IPS-18c (cell line): ENCODE measurements at regions not wholly inside any gene's neighbourhood (a gene's known extent, or its start where the extent isn't known, plus 50 kb on each side); places are given as distances from the start of the nearest gene placed in this dataset.

ENCODE experiments used
- H3K4me3 ChIP-seq: 2 replicates; pipeline ENCODE4 v1.7.0; 2013; ENCODE audit warnings: low read depth, mild to moderate bottlenecking, low read length, moderate library complexity; ENCODE audit not compliant: insufficient read depth
- H3K9me3 ChIP-seq: one replicate; pipeline ENCODE4 v1.6.1; 2013; ENCODE audit warnings: mild to moderate bottlenecking, low read length, moderate library complexity; ENCODE audit not compliant: control insufficient read depth, insufficient read depth

DNA sequence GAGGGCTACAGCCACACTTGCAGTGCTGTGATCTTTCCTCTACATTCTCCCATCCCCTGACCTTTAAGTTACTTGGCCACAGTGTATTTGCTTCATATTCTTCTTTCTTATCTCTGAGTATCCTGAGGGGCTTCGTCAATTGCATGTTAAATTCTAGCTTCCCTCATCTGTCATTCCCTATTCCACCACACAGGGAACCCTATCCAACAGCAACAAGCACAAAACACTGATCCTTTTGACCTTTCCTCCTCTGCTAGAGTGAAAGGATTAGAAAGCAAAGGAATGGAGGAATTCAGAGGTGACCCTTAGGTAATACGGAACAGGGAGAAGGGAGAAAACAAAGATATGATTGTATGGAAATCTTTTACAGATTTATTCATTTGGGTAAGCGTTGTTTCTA lies 1061.7 kb upstream of the TENM4 start:
- H3K4me3 ChIP-seq = no peak overlapping the region
- H3K9me3 ChIP-seq = no peaks in the 10 kb centered on the region

DNA sequence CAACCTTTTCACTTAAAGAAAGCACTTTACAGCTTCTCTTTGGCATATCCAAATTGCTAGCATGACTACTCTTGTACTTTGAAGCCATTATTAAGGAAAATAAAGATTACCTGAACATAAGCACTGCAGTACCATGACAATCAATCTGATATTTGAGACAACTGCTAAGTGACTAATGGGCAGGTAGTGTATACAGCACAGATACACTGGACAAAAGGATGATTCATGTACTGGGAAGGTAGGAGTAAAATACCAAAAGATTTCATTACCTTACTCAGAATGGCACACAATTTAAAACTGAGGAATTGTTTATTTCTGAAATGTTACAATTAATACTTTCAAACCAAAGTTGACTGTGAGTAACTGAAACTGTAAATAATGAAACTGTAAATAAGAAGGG lies 1054.3 kb upstream of the TENM4 start:
- Histone ChIP-seq H3K9me3 (no peaks in the 10 kb centered on the region), H3K4me3 (no peak overlapping the region)

DNA sequence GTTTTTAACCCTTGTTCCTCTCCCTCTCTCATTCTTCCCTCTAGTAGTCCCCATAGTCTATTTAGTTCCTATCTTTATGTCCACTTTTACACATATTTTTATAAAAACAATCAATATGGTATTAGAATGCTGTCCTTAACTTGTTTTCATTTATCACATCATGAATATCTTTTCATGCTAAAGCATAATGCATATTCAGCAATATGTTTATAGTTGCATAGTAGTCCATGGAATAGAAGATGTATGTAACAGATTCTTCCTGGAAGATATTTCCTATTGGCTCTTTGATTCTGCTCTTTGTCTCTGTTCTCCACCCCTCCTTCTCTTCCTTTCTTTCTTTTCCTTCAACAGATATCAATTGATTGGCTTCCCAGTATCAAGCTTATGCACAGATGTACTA lies 1047.1 kb upstream of the TENM4 start:
- Histone ChIP-seq H3K9me3 (no peaks in the 10 kb centered on the region), H3K4me3 (no peak overlapping the region)

DNA sequence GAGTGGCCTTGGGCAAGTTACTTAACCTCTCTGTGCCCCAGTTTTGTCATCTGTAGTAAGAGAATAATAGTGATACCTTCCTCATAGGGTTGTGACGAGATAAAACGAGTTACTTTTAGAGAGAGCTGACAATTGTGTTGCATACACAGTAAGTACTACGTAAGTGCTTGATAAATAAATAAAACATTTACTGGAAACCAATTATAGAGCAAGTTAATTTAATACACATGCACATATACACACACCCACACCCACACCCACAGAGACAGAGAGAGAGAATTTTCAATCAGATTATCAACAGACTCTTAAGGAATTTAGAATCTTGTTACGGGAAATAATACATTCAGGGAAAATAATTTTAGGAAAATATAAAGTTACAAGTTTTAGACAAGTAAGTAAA lies 1045.8 kb upstream of the TENM4 start:
- H3K4me3 ChIP-seq = no peak overlapping the region
- no peaks in the 10 kb centered on the region for H3K9me3 ChIP-seq

DNA sequence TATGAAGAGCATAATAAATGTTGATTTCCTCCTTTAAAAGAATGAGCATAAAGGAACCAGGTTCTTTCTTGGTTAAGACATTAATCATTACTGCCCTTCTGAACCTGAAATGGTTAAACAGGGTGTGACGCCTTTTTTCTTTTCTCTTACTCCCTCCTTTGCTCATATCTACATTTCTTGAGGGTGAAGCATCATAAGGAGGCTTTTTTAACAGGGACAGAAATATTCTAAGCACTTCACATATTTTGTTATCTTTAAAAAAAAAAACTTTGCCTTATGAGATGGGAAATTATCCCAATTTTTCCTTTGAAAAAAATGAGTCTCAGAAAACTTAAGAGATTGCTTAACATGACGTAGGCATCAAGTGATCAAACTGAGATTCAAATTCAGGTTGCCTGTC lies 1036.3 kb upstream of the TENM4 start:
- Histone ChIP-seq H3K4me3 (no peak overlapping the region), H3K9me3 (no peaks in the 10 kb centered on the region)

DNA sequence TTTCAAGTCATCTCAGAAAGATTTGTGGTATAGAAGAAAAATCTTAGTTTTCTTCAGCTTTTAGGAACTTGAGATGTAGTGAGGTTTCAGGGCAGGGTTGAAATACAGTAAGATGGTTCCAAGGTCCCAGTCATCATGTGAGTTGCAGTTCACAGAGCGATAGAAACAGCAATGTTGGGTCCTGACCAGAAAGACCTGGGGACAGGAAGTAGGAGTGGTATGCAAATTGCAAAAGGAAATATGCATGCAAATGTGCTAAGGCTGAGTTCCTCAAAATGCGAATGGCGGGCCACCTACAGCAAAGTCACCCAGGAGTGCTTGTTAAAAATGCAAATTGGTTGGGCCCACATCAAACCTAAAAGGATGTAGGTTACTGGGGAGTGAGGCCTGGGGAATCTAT lies 1032.7 kb upstream of the TENM4 start:
- Histone ChIP-seq H3K9me3 (no peaks in the 10 kb centered on the region), H3K4me3 (no peak overlapping the region)

DNA sequence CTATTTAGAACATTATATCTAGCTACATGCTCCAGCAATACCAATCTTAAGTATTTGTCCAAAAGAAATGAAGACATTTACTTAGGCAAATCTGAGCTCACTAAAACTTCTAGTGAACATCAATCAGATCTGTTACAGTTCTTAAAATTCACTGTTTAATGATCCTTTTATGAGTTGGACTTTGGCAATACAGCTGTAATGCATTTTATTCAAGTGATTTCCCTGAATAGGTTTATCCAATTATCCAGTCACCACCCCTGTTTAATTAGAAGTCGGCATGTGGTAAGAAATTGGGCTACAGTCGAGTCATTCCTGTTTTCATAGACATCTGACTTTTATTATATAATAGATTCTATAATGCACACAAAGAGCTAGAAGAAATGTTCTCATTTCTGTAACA lies 1029.0 kb upstream of the TENM4 start:
- H3K9me3 ChIP-seq = no peaks in the 10 kb centered on the region
- no peak overlapping the region for H3K4me3 ChIP-seq

DNA sequence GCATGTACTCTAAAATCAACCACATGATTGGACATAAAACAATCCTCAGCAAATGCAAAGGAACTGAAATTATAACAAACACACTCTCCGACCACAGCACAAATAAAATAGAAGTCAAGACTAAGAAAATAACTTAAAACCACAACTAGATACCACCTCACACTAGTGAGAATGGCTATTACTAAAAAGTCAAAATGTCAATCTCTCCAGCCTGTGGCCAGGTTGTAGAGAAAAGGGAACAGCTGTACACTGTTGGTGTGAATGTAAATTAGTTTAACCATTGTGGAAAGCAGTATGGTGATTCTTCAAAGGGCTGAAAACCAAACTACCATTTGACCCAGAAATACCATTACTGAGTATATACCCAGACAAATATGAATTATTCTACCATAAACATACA lies 1025.7 kb upstream of the TENM4 start:
- H3K9me3 ChIP-seq = no peaks in the 10 kb centered on the region
- H3K4me3 ChIP-seq = no peak overlapping the region

DNA sequence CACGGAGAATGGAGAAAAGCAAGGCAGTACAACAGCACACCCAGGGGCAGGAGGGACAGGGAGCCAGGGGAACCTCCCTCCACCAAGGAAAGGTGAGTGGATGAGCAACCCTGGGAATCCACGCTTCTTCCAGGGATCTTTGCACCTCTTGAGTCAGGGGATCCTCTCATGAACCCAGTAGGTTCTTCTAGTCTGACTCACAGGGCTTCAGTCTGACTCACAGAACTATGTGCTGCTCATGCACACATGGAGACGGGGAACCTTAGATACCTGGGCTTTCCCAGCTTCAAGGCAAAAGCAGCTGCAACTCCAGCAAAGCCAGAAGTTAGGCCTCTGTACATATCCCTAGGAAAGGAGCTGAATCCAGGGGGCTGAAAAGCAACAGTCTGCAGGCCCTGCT lies 1021.4 kb upstream of the TENM4 start:
- Histone ChIP-seq H3K9me3 (no peaks in the 10 kb centered on the region), H3K4me3 (no peak overlapping the region)

DNA sequence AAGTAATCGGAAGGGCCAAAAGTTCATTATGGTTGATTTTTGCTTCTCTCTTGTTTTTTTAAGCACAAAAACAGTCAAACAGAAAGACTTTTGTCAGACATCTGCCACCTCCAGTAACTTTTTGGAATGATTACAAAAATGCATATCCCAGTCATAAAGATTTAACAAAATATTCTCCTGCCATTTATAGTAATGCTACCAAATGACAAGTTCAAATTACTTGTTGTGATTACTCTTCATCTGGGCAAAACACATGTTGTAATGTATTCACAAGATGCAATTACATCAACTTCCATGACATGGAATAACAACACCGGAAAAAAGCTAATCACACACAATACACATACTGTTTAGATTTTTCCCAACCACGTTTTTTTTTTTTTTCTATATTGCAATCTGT lies 1017.5 kb upstream of the TENM4 start:
- no peaks in the 10 kb centered on the region for H3K9me3 ChIP-seq
- no peak overlapping the region for H3K4me3 ChIP-seq

DNA sequence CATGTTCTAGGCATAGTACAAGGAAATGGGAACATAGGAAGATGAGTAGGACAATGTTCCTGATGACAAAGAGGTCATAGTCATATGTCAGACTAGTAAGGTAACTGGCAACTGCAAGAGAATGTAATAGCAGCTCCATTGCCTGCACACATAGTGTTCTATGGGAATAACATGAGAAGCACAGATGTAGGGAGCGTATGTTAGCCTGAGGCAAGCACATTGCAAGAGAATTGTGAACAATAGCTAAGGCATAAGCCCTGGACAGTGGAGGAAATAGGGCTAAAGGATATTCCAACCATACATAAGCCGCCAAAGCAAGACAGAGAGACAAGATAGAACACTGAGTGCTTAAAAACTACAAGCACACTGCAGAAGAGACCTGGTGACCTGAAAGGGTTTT lies 1017.0 kb upstream of the TENM4 start:
- Histone ChIP-seq H3K9me3 (no peaks in the 10 kb centered on the region), H3K4me3 (no peak overlapping the region)

DNA sequence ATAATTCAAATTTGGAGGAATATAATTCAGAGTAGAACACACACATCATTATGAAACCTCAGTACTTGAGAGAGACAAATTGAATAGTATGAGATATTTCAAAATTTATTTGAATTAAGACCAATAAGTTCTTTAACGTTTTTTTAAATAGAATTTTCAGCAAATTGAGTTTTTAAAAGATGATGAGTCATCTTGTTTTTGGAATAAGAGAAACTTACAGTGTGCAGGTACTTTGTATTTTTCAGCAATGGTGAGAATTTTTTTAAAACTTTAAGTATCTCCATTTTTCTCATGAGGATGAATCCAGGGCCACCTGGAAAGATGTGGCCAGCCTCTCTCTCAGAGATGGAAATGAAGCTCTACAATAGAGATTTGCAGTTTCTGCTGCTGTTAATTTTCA lies 1015.0 kb upstream of the TENM4 start:
- H3K9me3 ChIP-seq = no peaks in the 10 kb centered on the region
- H3K4me3 ChIP-seq = no peak overlapping the region

DNA sequence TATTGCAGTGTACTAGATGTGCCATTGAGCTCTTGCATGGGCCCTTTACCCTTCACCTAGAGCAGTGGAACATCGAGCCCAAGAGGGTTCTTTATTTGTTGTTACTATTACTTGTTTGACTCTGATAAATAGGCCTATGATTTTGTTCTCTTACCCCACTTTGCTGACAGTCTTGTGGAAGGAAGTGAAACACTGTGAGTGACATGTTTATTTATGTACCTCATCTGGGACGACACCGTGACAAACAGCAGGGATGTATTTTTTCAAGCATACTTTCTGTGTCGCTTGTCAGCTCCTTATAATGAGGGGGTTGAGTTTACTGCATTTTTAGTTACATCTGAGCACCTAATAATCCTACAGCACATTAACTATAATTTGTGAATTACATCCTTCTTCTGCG lies 1010.3 kb upstream of the TENM4 start:
- no peaks in the 10 kb centered on the region for H3K9me3 ChIP-seq
- H3K4me3 ChIP-seq = no peak overlapping the region

DNA sequence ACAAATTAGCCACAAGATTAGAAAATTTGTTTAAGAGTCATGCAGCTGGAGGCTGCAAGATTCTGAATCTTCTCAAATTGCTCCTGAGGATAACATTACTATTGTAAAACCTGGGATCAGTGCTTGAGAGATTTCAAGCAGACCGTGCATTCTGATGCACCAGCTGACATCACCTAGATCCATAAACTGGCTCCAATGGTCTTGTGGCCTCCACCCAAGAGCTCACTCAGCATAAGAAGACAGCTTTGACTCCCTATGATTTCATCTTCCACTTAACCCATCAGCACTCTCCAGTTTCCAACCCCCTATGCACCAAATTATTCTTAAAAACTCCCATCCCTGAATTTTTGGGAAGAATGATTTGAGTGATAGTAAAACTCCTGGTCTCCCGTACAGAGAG lies 1007.9 kb upstream of the TENM4 start:
- H3K9me3 ChIP-seq = no peaks in the 10 kb centered on the region
- H3K4me3 ChIP-seq = no peak overlapping the region

DNA sequence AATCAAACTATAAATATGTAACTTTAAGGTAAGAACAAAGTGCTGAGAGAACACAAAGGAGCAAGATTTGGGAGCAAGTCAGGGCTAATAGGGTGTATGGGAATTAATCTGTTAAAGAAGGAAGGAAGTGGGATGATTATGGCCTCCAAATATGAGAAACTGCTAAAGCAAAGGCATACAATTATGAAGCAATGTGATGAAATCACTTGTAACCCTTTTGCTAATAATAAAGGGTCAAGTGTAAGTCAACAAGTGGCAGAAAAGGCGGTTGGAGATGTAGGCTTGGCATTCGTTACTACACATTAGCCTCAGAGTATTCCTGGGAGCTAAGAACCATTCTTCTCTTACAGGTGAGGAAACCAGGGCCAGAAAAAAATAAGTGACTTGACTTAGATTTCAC lies 1002.3 kb upstream of the TENM4 start:
- Histone ChIP-seq H3K9me3 (no peaks in the 10 kb centered on the region), H3K4me3 (no peak overlapping the region)

DNA sequence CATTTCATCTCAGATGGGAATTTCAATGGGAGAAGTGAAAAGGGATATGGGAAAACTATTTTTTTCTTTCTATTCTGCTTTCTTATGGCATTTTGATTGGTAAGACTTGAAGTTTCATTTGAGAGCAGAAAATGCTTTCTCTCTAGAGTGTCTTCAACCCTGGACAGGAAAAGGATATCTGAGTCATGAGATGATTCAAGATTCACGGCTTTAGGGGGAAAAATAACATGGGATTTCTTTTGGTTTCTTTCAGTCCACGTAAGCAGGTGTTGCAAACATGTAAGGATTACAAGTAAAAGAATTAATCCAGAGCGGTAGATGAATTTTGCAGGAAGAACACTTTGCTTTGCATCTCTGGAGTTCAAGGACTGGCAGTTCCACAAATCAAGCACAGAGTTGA lies 1001.0 kb upstream of the TENM4 start:
- Histone ChIP-seq H3K4me3 (no peak overlapping the region), H3K9me3 (no peaks in the 10 kb centered on the region)

DNA sequence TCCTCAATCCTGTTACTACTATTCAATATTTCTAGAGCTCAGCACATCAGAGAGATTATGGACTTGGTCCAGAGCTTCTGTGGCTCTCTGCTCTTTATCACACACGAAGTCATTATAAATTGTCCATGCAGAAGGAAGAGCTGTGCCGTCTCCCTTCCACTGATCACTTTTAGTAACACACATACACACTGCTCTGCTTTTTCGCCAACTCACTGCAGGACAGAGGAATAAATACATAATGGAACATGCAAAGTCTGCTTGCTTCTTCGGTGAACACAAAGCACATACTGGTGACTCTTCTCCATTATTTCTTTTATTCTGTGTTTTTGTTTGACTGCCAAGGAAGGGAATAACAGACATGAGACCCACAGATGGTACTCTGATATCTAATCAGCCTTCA lies 1000.0 kb upstream of the TENM4 start:
- Histone ChIP-seq H3K4me3 (no peak overlapping the region), H3K9me3 (no peaks in the 10 kb centered on the region)

DNA sequence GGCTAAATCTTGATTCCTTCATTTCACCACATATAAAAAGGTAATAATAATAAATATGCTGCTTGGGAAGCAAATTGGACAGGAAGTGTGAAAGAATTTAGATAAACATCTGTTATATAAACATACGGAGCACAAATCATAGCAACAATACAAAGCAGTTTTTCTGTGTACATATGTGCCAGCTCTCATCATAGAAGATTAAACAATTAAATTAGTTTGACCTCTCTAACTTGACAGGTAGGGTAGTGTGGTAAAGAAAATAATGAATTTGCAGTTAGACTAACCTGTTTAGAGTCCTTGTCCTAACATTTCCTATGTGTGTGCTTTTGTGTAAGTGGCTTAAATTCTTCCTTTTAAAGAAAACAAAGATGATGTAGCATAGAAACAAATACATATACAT lies 995.7 kb upstream of the TENM4 start:
- H3K4me3 ChIP-seq = no peak overlapping the region
- no peaks in the 10 kb centered on the region for H3K9me3 ChIP-seq

DNA sequence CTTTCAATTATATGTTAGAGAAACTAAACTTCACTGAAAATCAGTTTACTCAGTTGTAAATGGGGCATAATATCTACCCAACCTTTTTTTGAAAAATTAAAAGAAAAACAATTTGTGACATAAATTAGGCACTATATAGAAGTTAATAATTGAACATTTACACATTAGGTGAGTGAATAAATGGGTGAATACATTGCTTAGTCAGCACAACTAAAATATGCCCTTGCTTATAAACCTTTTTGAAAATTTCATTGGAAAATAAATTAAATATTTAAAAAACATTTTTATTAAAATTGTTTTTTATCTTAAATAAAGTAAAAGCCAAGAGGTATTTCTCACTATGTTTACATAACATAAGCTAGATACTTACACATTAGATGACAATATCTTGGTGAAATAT lies 994.5 kb upstream of the TENM4 start:
- H3K4me3 ChIP-seq = no peak overlapping the region
- no peaks in the 10 kb centered on the region for H3K9me3 ChIP-seq

DNA sequence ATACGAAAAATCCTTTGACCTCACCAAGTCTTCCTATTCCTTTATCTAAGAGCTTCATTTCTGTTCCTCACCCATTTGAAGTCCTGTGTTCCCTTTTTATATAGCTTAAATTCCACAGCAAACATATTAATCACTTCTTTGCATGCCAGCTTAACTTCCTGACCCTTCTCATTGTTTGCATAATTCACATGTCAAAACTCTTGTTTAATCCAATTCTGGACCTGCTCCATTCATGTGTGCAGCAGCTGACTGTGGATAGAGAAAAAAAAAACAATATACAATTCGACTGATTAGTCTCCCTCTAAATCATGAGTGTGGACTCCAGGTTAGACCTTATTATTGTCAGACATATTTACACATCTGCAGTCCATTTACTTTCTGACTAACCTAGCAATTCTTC lies 991.2 kb upstream of the TENM4 start:
- H3K4me3 ChIP-seq = no peak overlapping the region
- H3K9me3 ChIP-seq = no peaks in the 10 kb centered on the region
